RKO (cell line): ENCODE measurements at regions not wholly inside any gene's neighbourhood (a gene's known extent, or its start where the extent isn't known, plus 50 kb on each side); places are given as distances from the start of the nearest gene placed in this dataset.

ENCODE experiments used
- DNase-seq: peaks from one replicate; pipeline ENCODE4 v3.0.0-alpha.2; 2016; ENCODE audit warnings: low spot score

GRCh38 chr11:116413301-116414242, 359.2 kb downstream of the BUD13 start:
- no peak for DNase-seq

GRCh38 chr11:116412118-116412889, 360.5 kb downstream of the BUD13 start:
- DNase-seq: no peak

DNA sequence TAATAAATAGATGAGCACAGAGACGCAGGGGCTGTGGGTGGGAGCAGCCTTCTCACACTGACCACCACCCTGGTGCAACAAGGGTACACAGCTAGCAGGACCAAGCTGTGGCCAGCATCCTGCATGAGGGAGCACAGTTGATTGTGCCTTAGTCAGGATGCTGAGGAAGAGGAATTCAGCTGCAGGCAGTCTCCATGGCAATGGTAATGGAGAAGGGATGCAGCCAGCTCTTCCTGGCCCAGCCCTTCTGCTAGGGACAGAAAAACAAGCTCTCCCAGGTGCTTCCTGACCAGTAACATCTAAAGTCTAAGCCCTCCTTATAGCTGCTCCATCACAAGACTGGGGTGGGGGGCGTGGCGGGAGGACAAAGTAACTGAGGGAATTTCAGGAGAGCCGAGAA, 363.5 kb downstream of the BUD13 start:
- DNase-seq: no peak

- DNase-seq: peak; percentile 19
These were observed 366.7 kb downstream of the BUD13 start for GRCh38 chr11:116406042-116406441.

GRCh38 chr11:116404462-116404798, 368.4 kb downstream of the BUD13 start:
- DNase-seq: no peak

- no peak for DNase-seq
These were observed 368.9 kb downstream of the BUD13 start for GRCh38 chr11:116403794-116404461.

- DNase-seq: no peak
These were observed 372.7 kb downstream of the BUD13 start for GRCh38 chr11:116400081-116400480.

- DNase-seq: no peak
These were observed 375.1 kb downstream of the BUD13 start for GRCh38 chr11:116397602-116398084.

DNA sequence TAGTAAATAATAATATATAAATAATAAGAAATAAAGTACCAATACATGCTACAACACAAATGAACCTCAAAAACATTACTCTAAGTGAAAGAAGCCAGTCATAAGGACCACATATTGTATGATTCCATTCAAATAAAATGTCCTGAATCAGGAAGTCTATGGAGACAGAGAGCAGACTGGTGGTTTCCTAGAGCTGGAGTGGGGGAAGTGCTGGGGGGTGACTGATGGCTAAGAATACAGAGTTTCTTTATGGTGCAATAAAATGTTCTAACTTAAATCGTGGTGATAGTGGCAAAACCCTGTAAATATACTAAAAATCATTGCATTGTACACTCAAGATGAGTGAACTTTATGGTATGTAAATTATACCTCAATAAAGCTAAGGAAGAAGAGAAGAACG, 376.5 kb downstream of the BUD13 start:
- no peak for DNase-seq

DNA sequence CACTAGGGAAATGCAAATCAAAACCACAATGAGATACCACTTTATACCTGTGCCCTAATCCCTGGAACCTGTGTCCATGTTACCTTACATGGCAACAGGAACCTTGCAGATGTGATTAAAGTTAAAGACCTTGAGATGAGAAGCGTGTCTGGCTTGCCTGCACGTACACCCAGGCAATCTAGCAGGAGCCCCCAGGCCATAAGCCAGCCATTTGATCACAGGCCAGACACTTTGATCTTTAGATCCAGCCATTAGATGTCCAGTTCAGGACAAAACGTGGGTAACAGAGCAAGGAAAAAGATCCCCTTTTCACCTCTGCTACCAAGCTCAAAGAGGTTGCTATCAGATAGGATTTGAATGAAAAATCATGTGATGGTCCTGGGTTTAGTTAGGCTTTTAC, 378.8 kb downstream of the BUD13 start:
- DNase-seq: no peak

GRCh38 chr11:116390963-116391362, 381.8 kb downstream of the BUD13 start:
- no peak for DNase-seq

DNA sequence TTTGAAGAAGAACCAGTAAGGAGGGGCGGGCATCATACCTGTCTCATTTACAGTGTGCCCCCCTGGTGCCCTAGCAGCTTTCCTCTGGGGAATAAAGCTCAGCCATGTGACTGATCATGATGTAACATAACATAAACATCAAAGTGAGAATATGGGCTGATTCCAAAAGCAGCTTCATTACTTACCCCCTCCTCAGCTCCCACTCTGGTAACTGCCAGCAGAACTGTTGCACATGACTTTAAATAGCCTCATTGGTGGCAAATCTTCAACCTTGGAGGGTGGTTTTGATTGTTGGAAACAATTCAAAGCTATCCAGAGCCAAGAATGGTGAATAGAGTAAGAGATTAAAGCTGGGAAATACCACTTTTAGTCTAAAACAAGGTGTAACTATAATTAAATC, 384.6 kb downstream of the BUD13 start:
- DNase-seq: no peak

DNA sequence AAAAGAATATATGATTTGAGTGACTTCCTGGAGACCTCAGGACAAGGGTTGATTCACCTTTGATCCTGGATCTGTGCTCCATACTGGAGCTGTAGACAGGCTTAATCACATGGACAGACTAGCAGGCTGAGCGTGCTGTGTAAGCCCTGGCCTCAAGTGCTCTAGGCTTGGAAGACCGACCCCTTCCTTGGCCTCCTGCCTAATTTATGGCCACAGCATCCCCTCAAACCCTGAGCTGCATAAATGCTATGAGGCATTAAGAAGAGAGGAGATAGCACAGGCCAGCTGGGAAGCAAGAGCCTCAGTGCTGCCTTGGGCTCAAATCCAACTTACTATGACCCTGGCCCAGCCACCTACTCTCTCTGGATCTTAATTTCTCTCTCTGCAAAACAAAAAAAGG, 385.1 kb downstream of the BUD13 start:
- no peak for DNase-seq

DNA sequence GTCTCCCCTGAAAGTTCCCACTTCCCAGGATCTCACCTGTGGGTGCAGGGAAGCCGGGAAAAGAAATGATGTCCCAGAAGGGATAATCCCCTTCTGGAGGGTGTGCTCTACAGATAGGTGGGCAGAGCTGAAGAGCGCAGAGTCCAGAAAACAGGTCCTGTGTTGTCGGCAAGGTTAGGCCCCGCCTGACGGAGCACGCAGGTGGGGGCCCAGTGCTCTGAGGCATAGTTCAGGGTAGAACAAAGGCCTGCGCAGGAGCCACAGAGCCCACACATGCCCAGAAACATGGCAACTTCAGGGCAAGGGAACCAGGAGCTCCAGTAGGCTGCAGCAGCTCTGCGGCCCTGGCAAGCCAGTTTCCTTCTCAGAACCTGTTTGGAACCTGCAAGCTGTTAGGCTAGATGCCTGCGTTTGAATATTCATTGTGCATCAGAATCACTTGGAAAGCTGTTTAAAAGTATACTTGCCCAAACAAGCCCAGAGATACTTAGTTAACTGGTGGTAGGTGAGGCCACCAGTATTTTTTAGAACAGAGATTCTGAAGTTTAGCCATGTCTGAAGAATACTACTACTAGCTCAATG, 386.6 kb downstream of the BUD13 start:
- no peak for DNase-seq

DNA sequence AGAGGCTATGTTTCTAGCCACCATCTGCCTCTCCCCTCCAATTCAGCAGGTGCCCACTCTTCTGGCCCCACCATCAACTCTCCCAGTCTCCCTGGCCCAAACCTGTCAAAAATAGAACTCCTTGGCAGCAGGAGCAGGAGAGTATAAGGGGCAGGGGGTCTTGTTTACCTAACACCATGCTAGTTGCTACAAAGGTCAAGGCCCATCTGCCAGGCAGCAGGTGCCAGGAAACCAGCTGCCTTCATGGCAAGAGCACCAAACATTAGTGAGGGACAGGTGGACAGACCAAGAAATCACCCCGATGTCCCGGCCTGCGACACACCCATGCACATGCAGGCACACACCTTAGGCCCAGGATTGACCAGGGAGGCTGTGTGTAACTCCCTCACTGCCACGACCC, 387.9 kb downstream of the BUD13 start:
- no peak for DNase-seq

DNA sequence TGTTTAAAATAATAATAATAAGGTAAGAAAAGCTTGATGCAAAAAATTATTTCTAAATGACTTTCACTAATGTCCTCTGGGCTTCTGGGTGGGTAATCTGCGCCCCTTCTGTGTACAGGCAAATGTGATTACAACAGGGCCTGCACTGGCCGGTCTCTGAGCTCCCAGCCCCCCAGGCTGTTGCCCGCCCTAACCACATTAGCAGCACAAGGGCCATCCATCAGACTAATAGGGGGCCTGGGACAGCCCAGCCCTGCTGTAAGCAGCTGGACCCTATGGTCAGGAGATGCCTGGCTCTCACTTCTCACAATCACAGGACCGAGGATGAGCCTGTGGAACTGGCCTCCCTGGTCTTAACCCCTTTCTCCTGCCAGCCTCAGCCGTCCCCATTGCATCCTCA, 388.4 kb downstream of the BUD13 start:
- no peak for DNase-seq

DNA sequence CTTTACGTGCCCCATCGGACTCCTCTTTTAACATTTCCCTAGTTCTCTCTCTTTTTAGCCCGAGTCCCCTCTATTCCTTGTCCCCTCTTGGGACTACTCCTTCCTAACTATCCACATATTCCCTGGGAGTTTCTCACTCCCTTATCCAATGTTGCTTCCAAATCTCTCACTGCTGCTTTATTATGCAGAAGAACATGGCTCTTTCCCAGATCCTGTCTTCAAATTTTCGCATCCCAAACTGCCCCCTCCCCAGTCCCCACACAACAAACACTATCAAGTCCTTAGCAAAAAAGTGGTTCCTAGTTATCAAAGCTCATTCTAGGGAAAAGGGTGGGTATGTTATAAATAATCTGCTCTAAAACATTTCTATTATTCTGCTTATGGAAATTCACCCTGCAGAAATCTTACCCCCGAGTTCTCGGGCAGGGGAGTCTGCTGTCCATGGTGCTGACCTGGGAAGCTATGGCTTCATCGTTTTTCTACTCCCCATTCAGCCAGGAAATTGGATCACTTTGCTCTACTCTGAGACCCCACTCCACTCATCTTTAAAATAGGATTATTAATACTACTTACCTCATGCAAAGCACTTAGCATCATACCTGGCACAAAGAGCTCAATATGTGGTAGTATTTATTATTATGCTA, 393.5 kb downstream of the BUD13 start:
- peak; percentile 43 for DNase-seq

DNA sequence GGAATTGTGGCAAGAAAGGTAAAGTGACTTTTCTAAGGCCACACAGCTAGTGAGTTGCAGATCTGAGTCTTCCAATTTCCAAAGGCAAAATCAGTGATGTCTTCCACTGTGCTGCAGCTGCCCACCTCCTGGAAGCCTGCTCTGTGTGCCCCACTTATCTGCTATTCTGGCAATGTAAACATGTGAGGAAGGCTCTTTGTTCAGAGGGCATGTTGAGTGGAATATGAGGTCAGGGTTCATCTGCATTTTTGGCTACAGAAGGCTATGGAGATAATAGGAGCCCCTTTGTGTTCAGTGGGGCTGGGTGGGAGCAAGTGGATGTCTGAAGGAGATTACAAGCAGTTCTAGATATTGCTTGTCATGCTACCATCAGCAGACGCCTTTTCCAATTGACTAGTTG, 396.2 kb downstream of the BUD13 start:
- no peak for DNase-seq

GRCh38 chr11:116376054-116376453, 396.7 kb downstream of the BUD13 start:
- no peak for DNase-seq

DNA sequence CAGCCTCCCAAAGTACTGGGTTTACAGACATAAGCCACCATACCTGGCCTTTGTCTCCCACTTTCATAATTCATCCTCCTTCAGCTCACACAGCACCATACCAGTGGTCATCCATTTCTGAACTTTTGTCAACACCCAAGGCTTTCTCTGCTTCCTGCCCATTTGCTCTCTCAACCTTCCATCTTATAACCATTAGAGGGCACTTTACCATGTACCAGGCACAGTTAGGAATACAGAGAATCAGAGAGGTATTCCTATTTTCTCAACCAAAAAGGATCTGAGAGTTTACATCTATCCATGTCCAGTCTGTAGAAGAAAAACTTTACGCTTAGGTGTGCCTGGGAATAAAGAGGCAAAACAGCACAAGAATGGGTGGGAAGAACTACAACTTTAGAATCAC, 397.6 kb downstream of the BUD13 start:
- no peak for DNase-seq

- no peak for DNase-seq
These were observed 398.7 kb downstream of the BUD13 start for GRCh38 chr11:116374085-116374484.
